ENCODE measurements at regions not wholly inside any gene's neighbourhood (a gene's known extent, or its start where the extent isn't known, plus 50 kb on each side); places are given as distances from the start of the nearest gene placed in this dataset.

DNA sequence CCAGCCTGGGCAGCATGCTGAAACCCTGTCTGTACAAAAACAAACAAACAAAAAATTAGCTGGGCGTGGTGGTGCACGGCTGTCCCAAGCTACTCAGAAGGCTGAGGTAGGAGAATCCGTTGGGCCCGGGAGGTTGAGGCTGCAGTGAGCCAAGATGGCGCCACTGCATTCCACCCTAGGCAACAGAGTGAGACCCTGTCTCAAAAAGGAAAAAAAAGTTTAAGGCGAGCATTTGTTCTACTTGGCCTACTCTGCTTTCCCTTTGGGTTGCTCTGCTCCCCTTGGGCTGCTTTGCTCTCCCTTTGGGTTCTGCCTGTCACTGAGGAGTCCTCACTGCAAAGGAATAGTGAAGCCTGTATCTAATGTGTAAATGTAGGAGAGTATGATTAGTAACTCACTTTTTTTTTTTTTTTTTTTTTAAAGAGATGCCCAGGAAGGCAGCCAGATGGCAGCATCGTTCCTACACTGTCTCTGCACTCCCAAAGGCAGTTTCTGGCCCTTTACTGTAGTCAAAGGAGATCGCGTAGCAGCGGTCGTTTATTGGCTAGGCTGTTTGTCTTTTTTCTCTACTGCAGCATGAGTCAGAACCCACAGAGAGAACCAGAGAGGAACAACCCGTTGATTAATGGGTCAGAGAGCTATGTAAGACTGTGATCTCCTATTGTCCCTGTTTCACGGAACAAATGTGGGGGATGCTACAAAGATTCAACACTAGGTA, 118.3 kb upstream of the CWC22 start:
- peak; percentile 77 for DNase-seq

DNA sequence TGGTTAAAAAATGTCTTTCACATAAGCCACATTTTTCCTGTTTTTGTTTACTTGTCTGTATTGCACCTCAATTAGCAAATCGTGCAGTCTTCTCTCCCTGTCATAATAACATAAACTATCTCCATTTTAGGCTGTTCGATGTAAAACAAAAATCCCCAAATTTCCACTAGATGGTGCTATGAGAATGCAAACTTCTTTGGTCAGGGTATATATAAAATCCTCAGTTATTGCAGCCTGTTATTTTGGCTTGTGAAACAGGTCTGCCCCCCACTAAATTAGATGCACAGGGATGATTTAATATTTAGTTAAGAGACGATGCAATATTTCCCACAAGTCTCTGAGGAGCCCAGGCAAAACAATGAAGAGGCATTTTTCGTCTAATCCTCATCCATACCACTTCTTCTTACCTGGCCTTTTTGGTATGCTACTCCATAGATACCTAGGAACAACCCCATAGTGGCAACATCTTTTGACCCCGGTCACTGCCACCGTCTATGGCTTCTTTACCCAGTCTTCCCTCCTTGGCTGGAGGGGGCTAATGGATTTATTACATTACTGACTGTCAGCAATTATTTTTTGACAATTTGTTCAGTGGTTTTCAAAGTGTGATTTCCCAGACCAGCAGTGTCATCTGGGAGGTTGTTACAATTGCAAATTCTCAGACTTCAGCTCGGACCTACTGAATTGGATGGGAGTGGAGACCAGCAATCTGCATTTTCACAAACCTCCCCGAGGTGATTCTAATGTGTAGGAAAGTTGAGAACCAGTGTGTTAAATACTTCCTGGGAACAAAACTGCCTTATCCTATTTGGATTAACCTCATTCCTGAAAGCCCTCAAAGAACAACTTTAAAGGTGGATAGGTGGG, 117.4 kb upstream of the CWC22 start:
- peak; percentile 63 for DNase-seq

DNA sequence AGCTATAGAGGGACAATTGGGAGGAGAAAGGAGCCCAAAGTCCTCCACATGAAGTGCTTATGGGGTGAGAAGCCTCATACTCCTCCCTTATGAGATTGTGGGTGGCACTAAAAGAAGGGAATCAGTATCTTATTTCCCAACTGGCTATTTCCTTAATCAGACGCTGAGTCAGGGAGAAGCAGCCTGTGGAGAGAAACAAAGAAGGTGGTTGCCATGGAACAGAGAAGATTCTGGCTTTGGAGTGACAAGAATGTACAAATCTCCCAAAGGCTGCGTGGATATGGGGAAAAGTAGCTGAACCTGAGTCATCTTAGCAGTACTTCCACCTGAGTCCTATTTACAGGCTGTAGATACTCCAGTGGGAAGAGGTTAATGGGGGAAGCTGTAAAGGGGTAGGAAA, 115.8 kb upstream of the CWC22 start:
- DNase-seq = no peak

DNA sequence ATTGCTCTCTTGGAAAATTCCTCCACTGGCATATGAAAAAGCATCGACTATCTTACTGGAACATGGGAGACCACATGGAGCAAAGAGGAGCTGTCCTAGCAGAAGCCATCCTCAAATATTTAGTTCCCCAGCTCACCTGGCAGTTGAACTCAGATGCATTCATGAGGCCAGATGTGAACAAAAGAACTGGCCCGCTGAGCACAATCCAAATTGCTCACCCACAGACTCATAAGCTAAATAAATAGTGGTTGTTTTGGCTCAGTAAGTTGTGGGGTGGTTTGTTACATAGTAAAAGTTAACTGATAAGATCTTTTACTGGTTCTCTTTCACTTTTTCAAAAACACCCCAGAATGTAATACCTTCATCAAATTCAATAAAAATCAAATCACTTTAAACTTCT, 108.6 kb upstream of the CWC22 start:
- no peak for DNase-seq

DNA sequence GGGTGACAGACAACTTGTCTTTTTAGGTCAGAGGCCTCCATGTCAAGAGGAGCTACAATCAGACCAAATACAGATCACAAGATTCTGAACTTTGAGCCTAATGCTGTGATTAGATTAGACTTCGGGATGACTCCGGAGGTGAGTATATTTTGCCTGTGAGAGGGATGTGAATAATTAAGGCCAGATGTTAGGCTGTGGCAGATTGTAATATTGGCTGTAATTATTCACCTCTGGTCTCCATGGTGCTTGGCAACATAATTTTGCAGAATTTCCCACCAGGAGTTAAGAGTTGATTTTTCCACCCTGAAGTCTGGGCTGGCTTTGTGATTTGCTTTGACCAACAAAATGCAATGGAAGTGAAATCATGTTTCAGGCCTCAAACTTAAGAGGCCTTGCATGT, 108.2 kb upstream of the CWC22 start:
- DNase-seq = no peak

DNA sequence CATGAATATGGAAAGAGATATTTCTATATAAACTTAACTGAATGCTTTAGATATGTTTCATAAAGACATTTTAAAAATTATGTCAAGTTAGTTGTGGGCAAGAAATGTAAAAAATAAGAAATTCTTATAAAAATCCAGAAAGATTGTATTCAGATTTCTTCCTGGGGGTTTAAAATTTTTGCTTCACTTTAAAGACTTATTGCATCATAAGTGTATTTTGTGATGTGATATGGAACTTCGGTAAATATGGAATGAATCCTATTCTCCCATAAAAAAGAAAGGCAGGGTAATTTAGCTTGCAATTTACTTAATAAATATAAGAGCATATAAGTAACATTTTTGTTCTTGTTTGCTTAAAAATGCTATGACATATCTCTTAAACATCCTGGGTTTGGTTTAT, 104.8 kb upstream of the CWC22 start:
- DNase-seq = no peak

DNA sequence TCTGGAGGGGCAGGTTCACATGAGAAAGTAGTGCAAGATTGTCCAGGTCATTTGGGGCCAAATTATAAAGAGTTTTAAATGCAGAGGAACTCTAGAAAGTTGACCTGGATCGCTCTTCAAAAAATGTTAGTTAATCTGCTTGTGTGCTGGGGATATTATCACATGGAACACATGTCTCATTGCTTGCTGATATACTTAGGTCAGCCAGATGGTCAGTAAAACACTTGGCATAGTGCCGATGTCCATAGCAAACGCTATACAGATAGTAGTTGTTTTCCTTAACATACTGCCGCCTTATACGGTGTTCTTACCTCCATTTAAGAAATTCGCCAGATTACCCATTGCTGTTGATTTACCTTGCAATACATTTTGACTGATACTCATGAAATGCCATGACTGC, 103.4 kb upstream of the CWC22 start:
- no peak for DNase-seq

DNA sequence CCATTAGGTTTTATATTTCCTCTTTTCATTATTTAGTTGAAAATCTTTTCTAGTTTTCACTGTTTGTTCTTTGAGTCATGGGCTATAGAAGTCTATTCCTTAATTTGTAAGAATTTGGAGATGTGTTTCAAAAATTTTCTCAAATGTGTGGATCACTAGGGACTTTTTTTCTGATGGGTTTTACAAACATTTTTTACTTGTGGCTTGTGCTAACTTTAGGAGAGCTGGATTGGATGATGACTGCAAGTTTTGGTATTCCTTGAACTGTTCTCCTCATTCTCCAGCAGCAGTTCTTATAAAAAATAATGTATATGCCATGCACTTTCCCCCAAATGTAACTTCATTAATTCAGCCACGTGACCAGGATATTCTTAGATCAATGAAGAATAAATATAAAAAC, 94.7 kb upstream of the CWC22 start:
- DNase-seq = no peak

DNA sequence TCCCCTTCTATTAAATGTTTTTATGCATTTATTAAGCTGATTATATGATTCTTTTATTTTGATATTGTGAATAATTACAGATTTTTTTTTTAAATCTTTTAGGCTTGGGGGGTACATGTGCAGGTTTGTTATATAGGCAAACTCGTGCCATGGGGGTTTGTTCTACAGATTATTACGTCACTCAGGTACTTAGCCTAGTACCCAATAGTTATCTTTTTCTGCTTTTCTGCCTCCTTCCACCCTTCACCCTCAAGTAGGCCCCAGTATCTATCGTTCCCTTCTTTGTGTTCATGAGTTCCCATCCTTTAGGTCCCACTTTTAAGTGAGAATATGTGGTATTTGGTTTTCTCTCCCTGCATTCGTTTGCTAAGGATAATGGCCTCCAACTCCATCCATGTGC, 92.2 kb upstream of the CWC22 start:
- DNase-seq = no peak

DNA sequence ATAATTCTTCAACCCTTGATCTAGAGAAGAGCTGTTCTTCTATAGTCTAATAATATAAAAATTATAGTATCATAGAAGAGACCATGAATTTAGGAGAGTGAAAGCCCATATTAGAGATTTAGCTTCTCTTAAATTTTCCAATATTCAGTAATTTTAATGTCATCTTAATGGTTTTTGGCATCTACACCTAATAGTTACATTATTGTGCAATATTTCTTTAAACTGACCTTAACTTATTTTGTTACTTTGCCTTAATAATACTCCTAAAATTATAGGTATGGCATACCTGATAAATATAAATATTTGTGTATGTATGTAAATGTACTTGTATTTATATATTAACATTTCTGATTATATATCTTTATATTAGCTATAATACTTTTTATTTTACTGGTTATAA, 78.0 kb upstream of the CWC22 start:
- DNase-seq = no peak

DNA sequence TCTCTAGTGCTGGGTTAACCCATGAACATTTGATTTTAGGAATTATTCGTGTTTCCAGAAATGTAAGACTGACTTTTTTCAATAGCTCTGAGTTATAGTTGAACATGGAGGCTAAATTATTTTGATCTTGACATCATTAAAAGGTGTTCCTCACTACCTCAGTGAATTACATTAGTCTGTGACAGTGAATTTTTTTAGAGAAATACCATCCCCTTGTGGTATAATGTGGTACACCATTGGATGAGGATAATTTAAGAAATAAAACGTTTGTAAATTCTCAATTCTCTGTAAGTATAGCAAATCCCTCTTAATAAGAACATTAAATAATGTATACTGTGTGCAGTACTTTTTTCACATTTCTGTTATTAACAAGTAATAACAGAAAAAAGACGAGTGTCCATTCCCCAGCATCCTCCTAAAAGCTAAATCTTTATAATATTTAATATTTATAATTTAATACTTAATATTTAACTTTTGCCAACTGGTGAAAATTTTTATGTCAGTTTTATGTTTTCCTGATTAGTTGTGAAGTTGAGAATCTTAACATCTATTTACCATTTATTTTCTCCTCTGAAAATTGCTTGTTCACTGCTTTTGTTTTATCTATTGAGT, 70.3 kb upstream of the CWC22 start:
- no peak for DNase-seq

DNA sequence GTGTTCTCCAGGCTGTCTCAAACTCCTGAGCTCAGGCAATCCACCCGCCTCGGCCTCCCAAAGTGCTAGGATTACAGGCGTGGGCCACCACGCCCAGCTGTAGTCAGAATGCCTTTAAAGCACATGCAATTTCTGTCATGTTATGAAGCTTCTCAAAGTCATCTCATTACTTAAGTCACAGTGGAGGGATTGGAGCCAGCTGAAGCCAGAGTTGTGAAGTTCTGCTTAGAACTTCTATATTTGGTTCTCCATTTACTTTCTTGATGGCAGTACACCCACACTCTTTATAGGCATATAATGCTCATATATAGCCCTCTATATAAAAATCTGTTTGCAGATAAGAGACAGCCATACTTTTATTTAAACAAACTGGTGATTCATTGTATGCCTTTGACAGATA, 68.8 kb upstream of the CWC22 start:
- no peak for DNase-seq

DNA sequence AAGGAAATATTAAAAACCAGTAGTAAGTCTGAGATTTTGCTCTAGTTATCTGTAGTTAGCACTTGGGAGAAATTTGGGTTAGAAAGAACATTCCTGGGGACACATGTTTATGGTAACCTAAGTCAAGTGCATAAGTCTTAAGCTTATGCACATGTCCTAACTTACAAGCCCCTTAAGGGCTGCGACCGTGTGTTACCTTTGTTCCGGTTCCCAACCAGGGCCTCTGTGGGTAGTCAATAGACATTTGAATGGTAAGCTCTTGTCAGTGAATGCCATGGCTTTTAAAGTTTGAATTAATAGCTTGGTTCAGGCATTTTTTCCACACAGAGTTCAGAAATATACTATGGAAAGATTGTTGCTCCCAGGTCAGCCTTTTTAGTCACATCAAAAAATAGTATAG, 64.7 kb upstream of the CWC22 start:
- DNase-seq = no peak

DNA sequence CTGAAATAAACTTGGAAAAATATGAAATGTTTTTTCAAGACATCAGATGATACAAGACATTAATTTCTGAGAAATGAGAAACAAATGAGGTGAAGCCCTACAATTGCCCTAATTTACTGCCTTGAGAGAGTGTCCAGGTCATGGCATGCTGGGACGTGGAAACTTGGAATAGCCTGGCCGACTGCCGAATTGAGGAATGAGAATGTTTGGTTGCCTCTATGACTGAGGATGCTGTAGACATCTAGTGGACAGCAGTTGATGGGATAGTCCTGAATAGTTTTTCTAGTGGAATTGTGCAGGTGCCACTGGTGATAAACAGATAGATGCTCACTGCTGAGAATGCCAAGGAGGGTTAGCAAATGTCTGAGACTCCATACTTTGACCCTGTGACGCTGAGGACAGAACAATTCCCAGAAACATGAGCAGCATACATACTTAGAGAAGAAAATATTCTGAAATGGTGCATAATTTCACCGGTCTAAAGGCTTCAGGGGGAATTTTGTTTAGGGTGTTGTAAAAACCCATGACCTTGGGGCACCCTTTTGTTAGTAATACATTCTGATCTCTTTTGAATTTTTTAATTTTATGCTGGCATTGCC, 56.5 kb upstream of the CWC22 start:
- DNase-seq = no peak

DNA sequence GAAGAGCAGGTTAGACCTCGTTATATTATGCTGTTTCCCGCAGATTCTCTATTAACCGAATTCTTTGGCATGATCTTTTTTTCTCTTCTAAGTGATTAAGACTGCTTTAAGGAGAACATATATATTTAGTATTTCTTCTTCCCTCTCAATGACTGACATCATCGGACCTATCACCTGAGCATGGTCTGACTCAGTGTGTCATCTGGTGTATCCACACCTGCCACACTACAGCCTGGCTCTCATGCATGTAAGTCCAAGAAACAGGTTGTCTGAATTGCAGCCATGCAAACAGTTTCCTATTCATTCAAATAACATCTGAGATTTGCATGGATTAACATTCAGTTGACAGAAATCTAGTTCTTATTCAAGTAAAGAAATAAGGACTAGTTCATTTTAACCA, 55.1 kb upstream of the CWC22 start:
- no peak for DNase-seq

DNA sequence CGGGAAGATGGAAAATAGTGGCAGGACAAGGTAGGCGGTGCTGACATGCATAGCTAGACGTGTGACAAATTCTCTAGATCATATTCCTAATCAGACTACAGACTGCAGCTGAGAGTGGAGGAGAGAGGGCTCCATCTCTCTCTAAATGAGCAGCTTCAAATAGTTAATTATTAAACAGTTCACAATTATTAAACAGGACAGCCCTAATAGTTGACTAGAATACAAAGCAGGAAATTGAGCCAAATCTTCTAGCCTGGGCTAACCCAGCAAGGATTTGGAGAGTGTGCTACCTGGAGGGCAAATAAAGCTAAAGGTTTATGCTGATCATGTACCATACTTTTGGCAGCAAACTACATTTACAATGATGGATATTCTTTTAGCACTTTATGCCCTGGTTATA, 54.4 kb upstream of the CWC22 start:
- DNase-seq = no peak

DNA sequence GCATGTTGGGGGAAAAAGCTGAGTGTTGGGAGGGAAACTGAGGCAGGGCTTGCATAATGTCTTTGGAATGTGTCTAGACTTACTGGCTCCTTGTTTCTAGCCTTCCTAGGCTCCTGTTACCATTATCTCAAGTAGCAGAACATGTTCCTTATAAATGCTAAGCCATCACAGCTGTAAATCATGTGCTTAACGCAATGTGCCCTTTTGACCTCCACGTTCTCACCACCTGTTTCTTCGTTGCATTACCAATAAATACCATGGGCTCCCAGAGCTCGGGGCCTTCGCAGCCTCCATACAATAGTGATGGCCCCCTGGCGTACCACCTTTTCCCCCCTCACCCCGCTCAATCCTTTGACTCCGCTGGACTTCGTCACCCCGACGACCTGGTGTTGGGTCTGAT, 54.0 kb upstream of the CWC22 start:
- no peak for DNase-seq

DNA sequence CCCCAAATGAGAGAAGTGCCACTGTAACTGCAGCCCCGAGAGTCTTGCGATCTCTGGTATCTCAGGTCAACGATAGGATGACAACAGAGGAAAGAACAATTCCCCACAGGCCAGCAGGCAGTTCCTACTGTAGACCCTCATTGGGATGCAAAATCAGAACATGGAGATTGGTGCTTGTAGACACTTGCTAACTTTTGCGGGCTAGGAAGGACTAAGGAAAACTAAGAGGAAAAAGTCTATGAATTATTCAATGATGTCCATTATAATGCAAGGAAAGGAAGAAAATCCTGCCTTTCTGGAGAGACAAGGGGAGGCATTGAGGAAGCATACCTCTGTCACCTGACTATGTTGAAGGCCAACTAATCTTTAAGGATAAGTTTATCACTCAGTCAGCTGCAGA, 51.9 kb upstream of the CWC22 start:
- no peak for DNase-seq

DNA sequence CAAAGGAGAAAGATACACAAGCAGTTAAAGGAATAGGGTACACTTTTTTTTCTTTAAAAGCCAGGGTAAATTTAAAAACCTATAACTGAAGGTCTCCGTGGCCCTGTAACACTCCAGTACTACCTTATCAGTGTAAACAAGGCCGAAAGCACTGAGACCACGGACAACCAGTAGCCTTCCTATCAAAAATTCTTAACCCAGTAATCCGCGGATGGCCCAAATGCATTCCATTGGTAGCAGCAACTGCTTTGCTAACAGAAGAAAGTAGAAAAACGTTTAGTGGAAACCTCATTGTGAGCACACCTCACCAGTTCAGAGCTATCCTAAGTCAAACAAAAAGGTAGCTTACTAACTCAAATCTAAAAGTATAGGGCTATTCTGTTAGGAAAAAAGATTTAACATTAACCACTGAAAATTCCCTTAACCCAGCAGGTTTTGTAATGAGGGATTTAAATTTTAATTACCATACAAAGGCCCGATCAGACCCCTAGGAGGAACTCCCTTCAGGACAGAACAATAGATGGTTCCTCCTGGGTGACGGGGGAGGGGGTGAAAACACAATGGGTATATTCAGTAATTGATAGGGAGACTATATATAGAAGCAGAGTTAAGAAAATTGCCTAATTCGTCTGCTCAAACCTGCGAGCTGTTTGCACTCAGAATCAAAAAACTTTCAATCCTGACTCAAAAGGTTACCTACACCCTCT, 50.8 kb upstream of the CWC22 start:
- no peak for DNase-seq

Measured in hindlimb muscle (tissue), 1 donor.